SK-N-MC (cell line): ENCODE measurements at regions not wholly inside any gene's neighbourhood (a gene's known extent, or its start where the extent isn't known, plus 50 kb on each side); places are given as distances from the start of the nearest gene placed in this dataset.
A peak's percentile ranks its signal among the peaks of the same experiment; 100 is the strongest.

Experiments used
- DNase-seq: peaks from one replicate; pipeline ENCODE4 v3.0.0-alpha.2; 2011; ENCODE audit warnings: low read depth, low spot score
- H3K27ac ChIP-seq: fragments of 200-600 bp; sonication (generic); 2 replicates; pipeline ENCODE4 v1.5.1; 2016; ENCODE audit warnings: mixed run types
- H3K36me3 ChIP-seq: fragments of 200-600 bp; sonication (generic); 2 replicates; pipeline ENCODE4 v1.6.1; 2017; ENCODE audit warnings: antibody characterized with exemption, low read length, mixed read lengths; ENCODE audit not compliant: insufficient read depth
- H3K4me3 ChIP-seq: fragments of 200-600 bp; sonication (generic); 2 replicates; pipeline ENCODE4 v1.5.1; 2016
- H3K9ac ChIP-seq: fragments of 200-600 bp; sonication (generic); 2 replicates; pipeline ENCODE4 v1.8.0; 2017; ENCODE audit warnings: mixed run types, mixed read lengths; ENCODE audit not compliant: insufficient read length
- H3K9me3 ChIP-seq: fragments of 200-600 bp; sonication (generic); 2 replicates; pipeline ENCODE4 v1.6.1; 2017; ENCODE audit warnings: low read depth, mild to moderate bottlenecking, antibody characterized with exemption, low read length, moderate library complexity, mixed read lengths
- EZH2 ChIP-seq: fragments of 200-600 bp; sonication (generic); IDR thresholded peaks from one replicate; pipeline ENCODE4 v1.6.1; 2017; ENCODE audit warnings: antibody characterized with exemption
- FOXP2 ChIP-seq: optimal IDR thresholded peaks from 2 replicates; pipeline ENCODE3; 2011; ENCODE audit warnings: mild to moderate bottlenecking, moderate library complexity; ENCODE audit not compliant: insufficient read depth; ENCODE audit errors: extremely low read length, control extremely low read depth
- POLR2AphosphoS5 ChIP-seq: IDR thresholded peaks from 2 replicates; pipeline ENCODE4 v1.6.1; 2012; ENCODE audit warnings: mild to moderate bottlenecking, low read depth, low read length, borderline replicate concordance

DNA sequence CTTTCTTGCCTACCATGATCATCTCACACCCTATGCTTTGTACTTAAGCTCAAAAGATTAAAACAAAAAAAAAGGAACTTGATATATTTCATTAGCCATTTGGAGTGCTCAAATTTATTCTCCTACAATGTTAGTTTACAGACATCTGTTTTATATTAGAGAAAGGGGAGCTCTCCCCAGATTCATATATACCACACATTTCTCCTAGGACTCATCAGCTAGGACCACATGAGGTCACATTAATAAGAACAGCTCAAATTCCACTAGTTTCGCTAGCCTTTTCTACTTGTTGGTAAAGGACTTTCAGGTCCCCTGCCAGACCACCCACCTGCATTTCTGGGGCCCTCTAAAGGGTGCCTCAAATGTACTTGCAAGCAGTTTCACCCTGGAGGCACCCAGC is 151.2 kb upstream of the MMADHC start:
- H3K27ac ChIP-seq, result no peak overlapping the region
- peak overlapping the region; percentile 29; the same call in 1 of the 2 replicates for H3K4me3 ChIP-seq
- no peak overlapping the region for H3K9ac ChIP-seq
- H3K9me3 ChIP-seq, result no peaks in the 10 kb centered on the region; the same call in 1 of the 2 replicates
- DNase-seq, result no peak
- H3K36me3 ChIP-seq, result no peaks in the 10 kb centered on the region
- TF ChIP-seq EZH2 (no peak), POLR2AphosphoS5 (no peak), FOXP2 (no peak)

- Histone ChIP-seq H3K27ac (no peak overlapping the region), H3K4me3 (no peak overlapping the region), H3K36me3 (no peaks in the 10 kb centered on the region), H3K9ac (no peak overlapping the region), H3K9me3 (no peaks in the 10 kb centered on the region; the same call in 1 of the 2 replicates)
- TF ChIP-seq POLR2AphosphoS5, result no peak
- no peak for TF ChIP-seq FOXP2
- no peak for TF ChIP-seq EZH2
- DNase-seq, result no peak
Measured at GRCh38 chr2:149737896-149738295, 150.3 kb upstream of the MMADHC start.

DNA sequence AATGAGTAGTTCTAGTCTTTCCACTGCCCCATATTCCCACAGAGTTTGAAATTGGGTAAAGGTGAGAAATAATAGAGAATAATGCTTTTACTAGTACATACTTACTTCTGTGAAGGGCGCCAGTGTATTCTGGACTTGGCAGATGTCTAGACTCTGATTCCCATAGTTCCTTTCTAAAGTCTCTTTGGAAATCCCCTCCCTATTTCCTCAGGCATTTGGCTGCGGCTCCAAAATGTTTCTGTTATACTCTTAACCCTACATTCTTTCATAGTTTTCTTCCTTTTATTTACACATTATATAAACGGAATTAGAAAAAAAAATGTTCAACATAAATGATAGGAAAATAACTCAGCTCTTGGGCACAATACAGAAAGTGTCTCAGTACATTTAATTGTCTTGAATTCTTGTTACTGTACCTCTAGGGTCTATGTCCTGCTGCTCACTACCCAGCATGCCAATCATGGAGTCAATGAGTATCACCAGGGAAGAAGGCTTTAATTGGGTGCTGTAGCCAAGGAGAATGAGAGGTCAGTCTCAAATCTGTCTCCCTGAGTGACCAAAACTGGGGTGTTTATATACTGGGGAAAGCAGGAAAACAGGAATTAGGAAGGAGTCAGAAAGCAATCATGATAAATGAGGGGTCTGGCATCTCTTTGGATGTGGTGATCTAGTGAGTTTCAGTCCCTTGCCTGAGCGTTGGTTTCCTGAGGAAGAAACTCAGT is 147.8 kb upstream of the MMADHC start:
- no peak overlapping the region for H3K9ac ChIP-seq
- TF ChIP-seq EZH2, result no peak
- no peak for TF ChIP-seq FOXP2
- TF ChIP-seq POLR2AphosphoS5, result no peak
- H3K27ac ChIP-seq, result no peak overlapping the region
- no peaks in the 10 kb centered on the region; the same call in 1 of the 2 replicates for H3K9me3 ChIP-seq
- no peak for DNase-seq
- H3K4me3 ChIP-seq, result no peak overlapping the region
- H3K36me3 ChIP-seq, result no peaks in the 10 kb centered on the region

DNA sequence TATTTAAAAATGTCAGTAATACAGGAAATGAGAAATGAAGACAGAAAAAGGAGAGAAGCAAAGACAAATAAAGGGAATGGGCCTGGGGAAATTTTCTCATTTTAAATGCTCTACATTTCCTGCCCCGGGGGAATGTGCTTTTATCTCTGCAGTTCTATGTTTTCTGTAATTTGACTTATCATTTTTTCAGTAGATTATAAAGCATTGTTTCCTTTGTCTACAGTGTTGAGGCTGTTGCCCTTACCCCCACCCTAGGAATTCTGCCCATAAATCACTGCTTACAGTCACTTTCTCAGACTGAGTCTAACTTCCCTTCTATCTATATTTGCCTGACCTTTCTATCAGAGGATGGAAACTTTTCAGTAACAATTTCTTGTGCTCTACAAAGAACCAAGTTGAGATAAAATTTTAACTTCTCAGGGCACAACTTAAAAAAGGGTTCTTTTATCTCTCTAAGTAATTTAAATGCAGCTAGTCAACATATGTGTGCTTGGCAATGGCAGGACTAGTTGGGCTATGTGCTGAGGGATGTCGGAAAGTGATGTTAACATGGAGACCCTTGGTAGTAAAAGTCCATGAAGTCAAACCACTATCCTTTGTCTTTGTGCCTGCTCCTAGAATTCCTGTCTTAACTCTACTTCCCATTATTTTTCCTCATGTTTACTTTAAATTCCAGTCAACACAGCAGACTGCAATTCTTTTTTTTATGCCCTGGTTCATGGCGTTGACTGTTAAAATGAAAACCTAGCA is 146.5 kb upstream of the MMADHC start:
- DNase-seq, result peak; percentile 96
- H3K27ac ChIP-seq, result peak overlapping the region; percentile 27; the same call in 1 of the 2 replicates
- TF ChIP-seq FOXP2 (peak; percentile 11), EZH2 (no peak), POLR2AphosphoS5 (peak; percentile 57; the same call in 1 of the 2 replicates)

DNA sequence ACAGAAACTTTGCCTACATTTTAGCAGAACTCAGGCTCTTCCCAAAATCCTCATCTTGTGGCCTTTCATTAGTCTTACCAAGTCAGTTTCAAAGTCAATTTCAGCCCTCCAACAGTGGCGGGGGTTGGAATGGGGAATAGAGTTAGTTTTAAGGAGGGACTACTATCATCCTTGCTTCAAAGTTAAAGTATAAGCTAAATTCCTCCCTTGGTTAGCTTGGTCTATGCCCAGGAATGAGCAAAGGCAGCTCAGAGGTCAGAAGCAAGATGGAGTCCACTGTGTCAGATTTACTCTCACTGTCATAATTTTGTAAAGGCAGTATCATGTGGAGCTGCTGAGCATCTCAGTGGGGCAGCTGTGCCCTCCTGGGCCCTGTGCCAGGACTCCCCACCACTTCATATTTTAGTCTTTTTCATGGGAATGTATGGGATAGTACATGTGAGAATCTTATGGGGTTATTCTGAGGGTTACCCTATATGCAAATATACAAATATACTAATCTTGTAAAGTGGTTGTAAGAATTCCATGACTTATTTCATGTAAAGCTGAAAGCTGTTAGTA is 145.2 kb upstream of the MMADHC start:
- Histone ChIP-seq H3K4me3 (peak overlapping the region; percentile 17; the same call in 1 of the 2 replicates), H3K36me3 (no peaks in the 10 kb centered on the region), H3K27ac (peak overlapping the region; percentile 16; the same call in 1 of the 2 replicates), H3K9ac (no peak overlapping the region), H3K9me3 (no peaks in the 10 kb centered on the region; the same call in 1 of the 2 replicates)
- no peak for DNase-seq
- TF ChIP-seq POLR2AphosphoS5 (no peak), FOXP2 (no peak), EZH2 (no peak)

More for the DNA sequence above, 146.5 kb upstream of the MMADHC start:
- no peaks in the 10 kb centered on the region; the same call in 1 of the 2 replicates for H3K9me3 ChIP-seq
- H3K4me3 ChIP-seq, result peak overlapping the region; percentile 50
- no peaks in the 10 kb centered on the region for H3K36me3 ChIP-seq
- no peak overlapping the region for H3K9ac ChIP-seq

DNA sequence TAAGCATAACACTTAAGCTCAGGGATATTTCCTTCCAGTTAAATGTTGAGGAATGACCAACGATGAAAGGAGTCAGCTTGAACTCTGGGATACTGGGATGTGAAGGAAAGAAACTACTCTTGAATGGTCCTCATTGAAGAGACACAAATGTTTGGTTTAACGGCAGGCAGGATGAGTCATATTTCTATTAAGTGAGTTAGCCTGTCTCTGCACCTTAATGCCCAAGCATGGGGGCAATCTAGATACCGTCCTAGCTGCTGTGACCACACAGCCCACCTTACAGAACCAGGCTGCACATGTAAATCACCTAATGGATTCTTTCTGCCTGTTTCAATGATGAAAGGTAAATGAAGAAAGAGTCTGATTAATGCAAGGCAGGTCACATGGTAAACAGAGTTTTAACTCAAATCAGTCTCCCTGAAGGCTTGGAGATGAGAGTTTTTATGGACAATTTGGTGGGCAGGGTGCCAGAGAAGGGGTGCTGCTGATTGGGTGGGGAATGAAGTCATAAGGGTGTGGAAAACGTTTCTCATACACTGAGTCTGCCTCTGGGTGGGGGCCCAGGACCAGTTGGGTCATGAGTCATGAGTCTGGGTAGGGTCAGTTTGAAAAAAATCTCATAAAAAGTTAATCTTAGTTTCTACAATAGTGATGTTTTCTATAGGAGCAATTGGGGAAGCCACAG is 144.6 kb upstream of the MMADHC start:
- Histone ChIP-seq H3K9ac (no peak overlapping the region), H3K36me3 (no peaks in the 10 kb centered on the region), H3K27ac (no peak overlapping the region), H3K4me3 (no peak overlapping the region), H3K9me3 (no peaks in the 10 kb centered on the region; the same call in 1 of the 2 replicates)
- no peak for DNase-seq
- TF ChIP-seq POLR2AphosphoS5 (no peak), EZH2 (no peak), FOXP2 (no peak)

- H3K36me3 ChIP-seq, result no peaks in the 10 kb centered on the region
- no peak overlapping the region for H3K4me3 ChIP-seq
- no peaks in the 10 kb centered on the region; the same call in 1 of the 2 replicates for H3K9me3 ChIP-seq
- H3K9ac ChIP-seq, result no peak overlapping the region
- no peak overlapping the region for H3K27ac ChIP-seq
- TF ChIP-seq POLR2AphosphoS5 (no peak), FOXP2 (no peak), EZH2 (no peak)
- no peak for DNase-seq
Measured at GRCh38 chr2:149731079-149731478, 143.5 kb upstream of the MMADHC start.
